ENCODE measurements at regions not wholly inside any gene's neighbourhood (a gene's known extent, or its start where the extent isn't known, plus 50 kb on each side); places are given as distances from the start of the nearest gene placed in this dataset.

DNA sequence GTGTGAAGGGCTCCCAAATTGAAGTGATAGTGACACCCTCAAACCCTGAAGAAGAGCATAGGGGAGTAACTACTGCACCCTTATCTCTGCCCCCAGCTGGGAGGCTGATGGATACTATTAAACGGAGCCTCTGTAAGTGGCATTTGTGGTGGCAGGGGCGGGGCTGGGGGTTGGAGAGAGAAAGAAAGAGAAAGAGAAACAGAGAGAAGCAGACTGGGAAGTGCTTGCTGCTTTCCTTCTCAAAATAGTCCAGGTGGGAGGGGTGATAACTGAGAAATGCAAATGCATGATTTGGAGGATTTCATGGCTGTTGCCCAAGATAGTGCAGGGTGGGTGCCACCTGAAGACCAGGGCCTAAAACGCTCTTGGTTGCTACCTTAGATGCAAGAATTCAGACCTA is 253.5 kb upstream of the GATB start:
- DNase-seq, result no peak

DNA sequence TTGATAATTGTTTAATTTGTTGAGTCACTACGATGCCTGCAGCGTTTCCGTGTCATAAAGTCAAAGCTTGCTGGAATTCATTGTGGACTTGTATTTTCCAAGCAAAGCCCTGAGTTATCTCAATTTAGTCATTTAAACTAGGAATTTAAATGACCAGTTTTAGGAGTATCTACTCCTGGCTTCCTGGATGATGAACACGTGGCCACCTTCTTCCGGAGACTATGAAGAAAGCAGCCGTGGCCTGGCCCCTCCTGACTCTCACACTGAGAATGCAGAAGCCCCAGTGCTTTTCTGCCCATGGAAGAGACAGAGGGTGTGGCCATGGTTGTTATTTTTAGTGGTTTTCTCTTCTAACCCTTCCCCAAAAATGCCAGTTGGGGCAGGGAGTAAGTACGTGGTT is 250.7 kb upstream of the GATB start:
- DNase-seq, result no peak

DNA sequence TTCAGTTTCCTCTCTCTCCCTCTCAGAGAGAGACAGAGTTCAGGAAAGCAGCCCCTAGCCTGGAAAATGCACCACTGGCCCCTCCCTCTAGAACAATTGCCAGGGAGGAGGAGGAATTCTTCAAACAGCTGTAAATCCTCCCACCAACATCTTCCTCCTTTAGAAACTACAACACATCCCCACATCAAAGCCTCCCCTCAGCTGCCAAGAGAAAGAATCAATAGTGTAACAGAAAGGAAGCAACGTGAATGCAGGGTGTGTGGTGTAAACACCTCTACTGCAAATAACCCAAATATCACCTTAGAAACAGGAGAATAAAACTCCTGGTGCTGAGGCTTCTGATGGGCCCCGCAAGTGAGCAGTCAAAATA is 249.9 kb upstream of the GATB start:
- DNase-seq, result no peak

DNA sequence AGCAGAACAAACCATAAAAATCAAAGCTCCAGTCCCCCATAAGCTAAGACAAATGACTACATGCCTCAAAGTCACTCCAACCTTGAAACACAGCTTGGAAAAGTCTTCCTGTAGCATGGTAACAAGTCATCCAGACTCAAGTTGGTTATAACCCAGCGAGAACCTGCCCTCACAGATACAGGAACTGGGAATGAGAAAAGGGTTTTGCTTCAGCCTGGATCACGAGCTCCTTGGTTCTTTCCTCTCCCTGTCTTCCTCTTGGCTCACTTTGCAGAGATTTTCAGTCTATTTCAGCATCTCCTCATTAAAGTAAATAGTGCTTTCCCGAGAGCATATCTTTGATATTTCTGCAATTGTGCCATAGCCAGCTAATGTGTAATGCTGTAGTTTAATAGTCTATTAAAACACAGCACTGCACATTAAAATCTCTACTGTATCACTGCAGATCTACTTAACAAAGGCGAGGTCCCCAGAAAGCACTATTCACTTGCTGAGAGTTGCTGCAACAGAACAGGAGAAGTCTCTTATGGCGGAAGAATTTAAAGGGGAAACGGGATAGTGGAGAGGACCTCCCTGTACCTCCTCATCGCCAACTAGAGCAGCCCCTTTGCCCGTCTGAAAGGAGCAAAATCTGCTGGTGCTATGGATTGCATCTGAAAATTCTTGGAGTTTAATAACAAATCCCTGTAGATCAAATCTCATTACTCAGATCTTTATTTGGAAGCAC is 249.3 kb upstream of the GATB start:
- DNase-seq, result no peak

DNA sequence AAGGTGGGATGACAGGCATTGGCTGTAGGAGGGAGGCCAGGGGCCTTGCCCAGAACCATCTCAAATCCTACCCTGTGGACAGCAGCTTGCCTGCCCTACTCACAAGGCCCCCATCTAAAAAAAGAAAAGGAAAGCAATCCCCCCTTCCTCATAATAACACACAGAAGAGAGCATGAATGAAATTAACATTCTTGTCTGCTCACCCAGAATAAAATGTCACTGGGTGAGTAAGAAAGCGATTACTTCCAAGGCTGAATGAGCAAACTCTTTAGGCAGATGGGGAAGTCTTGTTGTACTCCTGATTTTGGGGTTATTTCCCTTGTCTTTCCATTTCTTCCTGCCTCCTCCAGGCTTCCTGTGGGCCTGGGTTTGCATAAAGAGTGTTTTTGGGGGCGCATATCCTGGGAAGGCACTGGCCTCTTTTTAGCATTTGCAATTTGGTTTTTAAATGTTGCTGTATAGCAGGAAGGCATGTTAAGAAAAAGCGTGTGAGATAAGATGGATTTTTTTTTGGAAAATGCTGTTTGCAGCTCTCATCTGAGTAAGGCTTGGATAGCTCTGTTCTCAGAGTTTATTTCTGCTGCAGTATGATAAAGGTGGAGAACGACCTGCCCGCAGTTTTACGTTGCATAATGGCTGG is 248.3 kb upstream of the GATB start:
- DNase-seq, result no peak

DNA sequence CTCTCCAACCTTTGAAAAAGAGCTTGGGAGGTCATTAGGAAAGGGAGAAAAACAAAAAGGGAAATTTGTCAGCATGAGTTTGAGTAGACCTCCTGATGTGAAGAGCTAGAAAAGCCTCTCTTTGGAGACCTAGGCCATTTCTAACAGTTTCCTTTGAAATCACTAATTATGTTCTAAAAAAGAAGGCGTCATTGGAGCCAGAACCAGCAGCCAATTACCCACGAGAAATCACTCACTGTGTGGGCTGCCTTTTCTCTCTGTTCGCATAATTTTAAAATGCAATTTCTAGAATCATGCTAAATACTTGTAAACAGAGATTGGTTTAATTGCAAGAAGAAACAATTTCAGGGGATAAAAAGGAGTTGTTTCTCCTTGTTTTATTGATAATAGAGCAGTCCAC is 246.3 kb upstream of the GATB start:
- no peak for DNase-seq

DNA sequence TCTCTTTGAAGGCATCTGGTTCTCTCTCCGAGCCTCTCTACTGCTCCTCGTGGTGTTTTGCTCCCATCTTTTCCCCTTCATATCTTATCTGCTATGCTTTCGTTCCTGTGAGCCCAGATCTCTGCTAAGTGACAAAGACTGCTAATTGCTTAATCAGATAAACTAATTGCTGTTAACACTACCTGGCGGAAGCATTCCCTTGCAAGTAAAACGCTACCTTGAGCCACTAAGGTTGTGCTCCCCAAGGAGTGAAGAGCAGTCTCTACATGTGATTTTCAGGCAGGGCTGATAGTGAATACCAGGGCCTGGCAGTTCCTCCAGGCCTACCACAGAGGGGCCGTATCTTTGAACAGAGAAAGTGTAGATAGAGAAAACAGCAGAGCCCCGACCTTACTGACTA is 244.0 kb upstream of the GATB start:
- DNase-seq, result no peak

DNA sequence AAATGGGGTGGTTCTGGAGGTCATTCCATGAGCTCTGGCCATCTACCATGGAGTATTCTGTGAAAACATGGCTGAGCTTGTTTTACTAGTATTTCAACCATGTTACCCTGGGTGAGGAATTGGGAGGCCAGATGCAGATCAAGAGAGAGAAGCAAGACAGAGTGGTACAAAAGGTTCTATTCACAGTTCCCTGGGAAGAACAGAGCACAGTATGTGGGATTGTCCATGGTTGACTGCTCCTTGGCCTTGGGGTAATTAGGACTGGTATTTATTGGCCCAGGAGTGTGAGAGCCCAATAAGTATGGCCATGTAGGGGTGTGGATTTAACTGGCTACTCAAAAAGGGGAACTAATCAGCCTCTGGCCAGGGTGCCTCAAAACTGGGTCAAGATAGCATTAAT is 239.7 kb upstream of the GATB start:
- no peak for DNase-seq

DNA sequence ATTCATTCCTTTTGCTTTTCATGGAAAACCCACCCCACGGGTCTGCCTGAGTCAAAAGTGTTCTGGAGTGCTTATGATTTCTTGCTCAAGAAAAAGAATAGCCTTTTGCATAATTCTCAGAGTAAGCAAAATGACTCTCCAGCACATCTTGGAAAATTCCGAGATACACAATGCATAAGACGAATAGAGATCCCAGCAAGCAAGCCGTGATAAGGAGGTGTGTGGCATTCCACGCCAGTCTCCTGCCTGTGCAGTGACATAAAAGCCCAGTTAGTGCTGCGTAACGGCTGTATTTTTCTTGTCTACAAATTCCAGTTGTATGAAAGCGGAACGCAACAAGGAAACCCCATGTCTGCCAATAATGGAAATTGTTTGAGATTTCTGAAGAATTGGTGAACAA is 237.9 kb upstream of the GATB start:
- no peak for DNase-seq

DNA sequence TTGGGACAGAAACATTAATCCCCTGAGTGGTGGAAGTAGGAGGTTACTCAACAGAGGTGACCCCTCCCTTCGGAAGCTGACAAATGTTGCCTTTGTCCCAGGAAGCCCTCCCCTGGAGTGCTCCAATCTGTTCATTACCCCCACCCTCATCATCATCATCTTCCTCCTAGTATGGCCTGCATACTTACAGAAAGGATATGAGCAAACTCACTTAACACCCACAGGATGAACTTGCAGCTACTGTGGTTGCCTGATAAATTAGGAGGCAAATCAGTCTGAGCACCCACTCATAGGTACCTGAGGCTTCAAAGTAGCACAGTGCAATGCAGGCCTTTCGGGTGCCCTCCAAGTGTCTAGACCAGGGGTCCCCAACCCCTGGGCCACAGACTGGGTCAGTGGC is 236.7 kb upstream of the GATB start:
- no peak for DNase-seq

DNA sequence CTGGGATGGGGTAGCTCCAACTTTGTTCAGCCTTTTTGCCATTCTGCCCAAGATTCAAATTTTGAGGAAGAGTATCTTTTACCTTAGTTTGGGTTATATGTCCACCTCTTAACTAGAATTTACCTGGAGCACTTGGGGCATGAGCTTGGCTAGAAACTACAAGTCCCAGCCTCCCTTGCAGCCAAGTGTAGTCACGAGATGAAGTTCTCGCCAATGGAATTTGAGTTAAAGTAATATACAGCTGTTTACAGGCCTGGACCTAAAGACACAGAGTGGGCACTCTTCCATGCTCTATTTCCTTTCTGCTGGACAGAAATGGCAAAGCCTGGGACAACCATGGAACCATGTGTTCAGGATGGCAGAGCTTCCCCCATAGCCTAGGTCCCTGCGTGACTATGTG is 233.6 kb upstream of the GATB start:
- no peak for DNase-seq

DNA sequence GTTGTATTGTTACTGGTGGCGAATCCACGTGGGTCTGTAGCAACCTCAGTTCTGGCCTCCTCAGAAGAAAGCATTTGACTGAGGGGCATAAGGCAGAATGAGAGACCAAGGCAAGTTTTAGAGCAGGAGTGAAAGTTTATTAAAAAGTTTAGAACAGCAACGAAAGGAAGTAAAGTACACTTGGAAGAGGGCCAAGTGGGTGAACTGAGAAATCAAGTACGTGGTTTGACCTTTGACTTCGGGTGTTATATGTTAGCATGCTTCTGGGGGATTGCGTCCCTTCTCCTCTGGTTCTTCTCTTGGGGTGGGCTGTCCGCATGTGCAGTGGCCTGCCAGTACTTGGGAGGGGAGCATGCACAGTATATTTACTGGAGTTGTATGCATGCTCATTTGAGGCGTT is 232.7 kb upstream of the GATB start:
- DNase-seq, result no peak

DNA sequence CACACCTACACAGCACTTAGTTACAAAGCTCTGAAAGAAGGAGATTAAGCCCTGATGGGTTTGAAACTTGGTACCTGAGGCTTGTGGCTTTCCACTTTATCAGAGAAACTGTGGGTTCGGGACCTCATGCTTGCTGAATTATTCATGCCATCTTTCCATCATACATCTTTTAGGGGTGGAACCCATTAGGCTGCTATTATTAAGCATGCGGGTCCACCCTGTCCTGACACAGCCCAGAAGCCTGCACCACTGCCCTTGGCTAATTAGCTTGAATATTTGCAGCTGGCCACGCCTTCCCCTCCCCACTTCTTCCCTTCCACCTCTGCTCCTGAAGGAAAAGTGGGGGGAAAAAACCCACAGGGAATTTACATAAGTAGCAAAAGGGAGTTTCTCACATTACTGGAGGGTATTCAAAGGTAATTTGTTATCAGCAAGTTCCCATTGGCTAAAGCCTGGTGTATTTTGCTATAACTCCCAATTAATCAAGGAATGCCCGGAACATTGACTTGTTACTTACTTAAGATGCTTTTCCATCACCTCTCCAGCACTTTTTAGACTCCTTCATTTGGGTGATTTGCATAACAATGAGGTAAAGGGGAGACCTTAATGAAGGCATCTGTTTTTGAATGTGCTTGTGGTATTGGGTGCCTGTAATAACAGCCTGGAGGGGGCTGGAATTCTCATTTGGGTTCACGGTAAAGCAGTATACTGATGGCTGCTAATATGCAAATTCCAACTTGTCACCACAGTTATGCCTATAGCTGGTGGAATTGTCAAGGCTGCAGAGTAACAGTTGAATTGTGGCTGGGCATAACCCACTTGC is 231.7 kb upstream of the GATB start:
- DNase-seq, result peak; percentile 18

DNA sequence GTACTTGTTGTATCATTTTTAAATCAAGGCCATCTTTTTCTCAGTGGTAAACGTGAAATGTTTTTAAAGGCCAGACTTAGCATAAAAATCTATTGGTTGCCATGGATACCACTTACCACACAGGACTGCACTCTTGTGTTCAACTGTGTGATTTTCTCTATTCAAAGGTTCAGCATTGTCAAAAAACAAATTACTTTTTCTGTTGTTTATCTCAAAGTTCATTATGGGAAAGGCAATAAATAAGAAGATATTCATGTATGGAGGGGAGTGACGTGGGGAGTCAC is 231.0 kb upstream of the GATB start:
- DNase-seq, result no peak

DNA sequence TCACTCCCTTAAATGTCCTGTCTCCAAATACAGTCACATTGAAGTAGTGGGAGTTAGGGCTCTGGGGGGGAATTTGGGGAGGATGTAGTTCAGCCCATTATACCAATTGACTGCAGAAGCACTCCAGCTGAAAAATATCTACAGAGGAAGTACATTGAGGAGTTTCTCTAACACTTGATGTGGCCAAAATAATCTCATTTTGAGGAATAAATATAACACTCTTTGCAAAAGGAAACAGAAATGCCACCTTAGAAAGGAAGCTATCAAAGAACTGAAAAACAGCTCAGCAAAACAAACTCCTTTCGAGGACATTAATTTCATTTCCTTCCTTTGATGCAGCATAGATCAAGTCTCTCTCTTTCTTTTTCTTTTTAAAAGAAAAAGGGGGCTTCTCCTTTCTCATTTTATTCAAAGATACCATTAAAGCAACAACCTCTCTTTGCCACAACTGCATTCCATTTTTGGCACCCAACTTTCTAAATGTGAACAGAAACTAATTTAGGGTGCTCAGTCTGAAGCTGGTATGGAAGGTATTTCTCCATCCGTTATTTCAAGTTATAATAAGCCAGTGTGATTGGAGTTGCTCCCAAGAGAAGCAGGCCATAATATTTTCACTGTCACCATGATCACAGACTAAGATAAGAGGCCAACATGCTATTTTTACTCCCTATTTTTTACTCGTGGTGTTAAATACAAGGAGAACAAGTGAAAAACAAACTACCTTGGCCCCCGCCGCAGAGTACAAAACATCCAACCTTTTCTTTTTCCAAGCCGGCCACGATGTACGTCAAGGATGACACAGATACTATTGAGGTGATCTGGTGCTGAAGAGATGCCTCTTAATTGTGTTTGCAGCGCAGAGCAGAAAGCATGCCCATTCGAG is 230.4 kb upstream of the GATB start:
- no peak for DNase-seq

DNA sequence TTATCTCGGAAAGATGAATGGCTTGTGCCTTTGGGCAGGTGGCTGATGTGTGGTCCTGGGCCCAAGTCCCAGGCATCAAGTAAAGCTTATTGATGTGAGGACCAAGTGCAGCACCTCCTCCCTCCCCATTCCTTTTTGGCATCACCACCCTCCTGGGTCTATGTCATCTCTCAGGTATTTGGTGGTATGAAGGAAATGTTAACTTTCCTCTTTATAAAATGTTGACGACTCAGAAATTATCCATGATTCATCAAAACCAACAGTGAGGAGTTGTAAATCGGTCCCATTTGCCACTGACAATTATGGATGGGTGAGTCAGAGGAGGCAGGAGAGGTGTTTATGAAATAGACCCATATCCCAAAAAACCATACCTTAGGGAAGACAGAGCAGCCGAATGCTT is 229.4 kb upstream of the GATB start:
- DNase-seq, result no peak

DNA sequence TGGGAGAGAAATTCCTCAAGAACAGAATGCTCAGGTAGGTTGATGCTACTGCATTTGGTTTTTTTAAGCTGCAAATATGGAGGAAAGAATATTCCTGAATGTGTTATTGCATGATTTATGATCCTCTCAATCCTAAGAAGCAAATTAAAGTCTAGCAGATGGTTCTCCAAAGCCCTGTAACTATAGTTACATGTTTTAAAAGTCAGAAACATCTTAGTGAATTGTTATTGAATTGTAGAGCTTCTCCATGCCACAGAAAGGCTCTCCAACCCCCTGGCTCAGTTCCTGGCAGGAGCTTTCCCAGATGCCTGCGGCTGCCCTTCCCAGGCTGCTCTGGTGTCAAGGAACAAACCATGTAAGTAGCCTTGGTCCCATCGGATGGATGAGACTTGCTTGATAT is 227.8 kb upstream of the GATB start:
- DNase-seq, result no peak

DNA sequence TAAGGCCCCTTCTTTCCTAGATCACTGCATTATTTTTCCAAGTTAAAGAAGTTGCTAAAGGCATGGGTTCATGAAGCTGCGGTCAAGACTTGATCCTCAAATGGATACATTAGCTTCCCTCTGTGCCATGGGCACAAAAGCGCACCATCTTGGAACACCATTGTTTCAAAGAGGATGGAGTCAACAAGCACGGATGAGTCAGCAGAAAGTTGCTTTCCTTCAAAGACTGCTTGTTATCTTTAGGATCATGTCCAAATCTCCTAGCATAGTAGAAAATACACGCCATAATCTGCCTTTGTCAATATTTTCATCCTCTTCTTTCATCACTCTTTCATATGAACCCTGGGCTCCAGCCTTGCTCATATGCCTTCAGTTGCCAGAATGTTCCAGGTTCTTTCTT is 226.8 kb upstream of the GATB start:
- DNase-seq, result no peak

DNA sequence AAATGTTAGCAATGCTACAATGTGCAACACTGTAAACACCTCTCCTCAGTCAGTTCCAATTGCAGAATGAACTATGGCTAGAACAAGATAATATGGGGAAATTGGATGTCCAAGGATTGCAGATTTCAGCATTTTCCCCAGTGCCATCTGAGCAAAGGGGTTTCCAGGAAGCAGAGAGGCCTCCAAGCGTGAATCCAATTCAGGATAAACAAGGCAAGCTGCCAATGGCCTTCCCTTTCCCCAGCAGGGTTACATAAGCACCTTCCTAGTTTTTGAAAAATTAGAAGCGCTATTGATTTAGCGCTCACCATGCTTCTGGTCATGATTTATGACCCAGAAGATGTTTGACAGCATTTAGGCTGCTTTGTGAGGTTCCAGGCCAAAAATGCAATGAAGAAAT is 223.0 kb upstream of the GATB start:
- no peak for DNase-seq

DNA sequence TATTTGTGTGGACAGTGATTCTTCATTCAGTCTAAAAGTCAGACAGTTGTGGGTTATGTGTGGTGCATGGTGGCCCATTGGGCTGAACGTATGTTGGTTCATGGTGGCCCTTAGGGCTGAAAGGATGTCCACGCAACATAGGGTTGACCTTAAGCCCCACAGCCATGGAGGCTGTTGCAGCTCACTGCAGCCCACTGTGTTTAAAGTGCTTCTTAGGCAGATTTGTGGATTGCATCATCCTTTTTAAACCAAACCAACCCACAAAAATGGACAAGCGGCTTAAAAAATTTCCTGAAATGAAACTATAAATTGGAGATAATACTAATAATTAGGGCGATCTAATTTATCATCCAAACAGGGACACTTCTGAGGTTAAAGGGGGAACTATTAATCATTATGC is 219.0 kb upstream of the GATB start:
- no peak for DNase-seq

DNA sequence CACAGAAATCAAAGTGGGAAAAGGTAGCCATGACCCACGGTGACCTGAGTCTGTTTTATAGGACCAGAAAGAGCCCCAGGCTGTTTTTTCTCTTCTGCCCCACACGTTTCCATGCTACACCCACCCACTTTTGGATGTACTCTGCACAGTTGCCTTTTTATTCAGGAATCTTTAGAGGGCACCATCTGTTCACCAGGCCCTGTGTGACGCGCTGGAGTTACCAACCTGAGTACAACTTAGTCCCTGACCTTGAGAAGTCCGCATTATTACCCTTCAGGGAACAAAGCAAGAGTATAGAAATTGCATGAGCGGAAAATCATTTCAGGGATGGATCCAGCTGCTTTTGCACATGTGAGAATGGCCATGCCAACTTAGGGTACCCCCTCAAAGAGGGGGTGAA is 207.8 kb upstream of the GATB start:
- DNase-seq, result no peak

DNA sequence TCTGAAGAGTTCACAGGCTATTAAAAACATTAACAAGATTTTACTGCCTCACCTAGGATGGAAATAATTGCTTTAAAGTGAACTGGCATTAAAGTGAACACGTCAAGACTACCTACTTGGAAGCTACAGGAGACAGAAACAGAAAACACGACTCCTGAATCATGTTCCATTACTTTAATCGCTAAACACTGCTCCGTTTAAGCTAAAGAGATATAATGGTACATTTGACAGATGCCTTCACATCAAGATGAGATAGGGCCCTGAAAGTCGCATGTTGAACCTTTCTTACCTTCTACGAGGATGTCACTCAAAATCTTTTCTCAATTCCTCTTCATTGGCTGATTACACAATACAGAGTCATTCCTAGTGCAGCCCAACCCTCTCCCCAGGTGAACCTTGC is 206.3 kb upstream of the GATB start:
- DNase-seq, result no peak

DNA sequence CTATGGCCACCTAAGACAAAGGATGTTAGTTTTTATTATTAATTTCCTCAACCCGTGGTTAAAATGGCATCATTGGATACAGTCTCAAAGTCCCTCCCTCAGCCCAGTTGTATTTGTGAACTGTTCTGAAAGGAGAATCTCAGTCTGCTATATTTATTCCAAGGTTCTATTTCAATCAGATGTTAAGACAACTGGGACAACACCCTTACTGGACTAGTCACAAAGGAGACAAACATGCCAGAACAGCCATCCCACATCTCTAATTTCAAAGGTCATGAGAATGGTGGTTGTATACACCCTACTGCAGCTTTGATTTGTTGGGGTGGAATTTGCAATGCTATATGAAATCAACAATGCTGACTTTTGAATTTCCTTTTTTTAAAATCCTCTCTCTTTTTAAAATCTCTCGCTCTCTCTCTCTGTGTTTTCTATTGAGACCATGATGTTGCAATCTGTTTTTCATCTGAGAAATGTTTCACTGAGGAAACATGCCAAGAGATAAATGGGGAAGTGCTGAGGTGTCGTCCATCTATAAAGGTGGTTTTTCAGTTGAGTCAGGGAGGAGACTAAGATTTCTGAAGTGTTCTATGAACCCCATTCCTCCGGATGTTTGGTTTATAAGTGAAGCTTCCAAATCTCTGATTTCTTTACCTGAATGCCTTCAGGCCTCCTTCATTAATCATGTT is 201.5 kb upstream of the GATB start:
- no peak for DNase-seq

All from NCI-H526 treated with DMSO at 0.1 percent for 48 hours (cell line).